ENCODE measurements at regions not wholly inside any gene's neighbourhood (a gene's known extent, or its start where the extent isn't known, plus 50 kb on each side); places are given as distances from the start of the nearest gene placed in this dataset.

DNA sequence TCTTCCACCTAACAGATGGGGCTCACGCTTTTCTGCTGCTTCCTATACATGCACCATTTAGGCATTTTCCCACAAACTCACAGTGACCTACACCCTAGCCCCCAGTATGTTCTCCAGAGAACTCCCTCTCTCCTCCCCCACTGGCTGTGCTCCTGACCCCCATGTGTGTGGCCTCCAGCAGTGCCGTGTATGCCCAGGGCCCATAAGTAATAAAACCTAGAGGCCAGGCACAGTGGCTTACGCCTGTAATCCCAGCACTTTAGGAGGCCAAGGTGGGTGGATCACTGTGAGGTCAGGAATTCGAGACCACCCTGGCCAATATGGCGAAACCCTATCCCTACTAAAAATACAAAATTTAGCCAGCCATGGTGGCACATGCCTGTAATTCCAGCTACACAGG lies 54.7 kb upstream of the NXT1 start:
- peaks cover 0 to 13% (median 0%) of the 10 kb centered on the region in 3 experiments for H3K27me3 ChIP-seq (ENCODE audit: control insufficient read depth in 3 of 3, insufficient read depth in 3 of 3, low read depth in 1 of 3, low read length in 3 of 3)
- WGBS, 2 donors (ENCODE audit: extremely low coverage in 2 of 2, insufficient read length in 2 of 2, insufficient replicate concordance in 1 of 2) = no CpG with 5 or more reads among the region's 5 CpGs
- H3K4me3 ChIP-seq (ENCODE audit: low read length in 2 of 2) = no peak overlapping the region
- H3K9ac ChIP-seq (ENCODE audit: low read depth, low read length, poor library complexity) = no peak overlapping the region
- H3K4me2 ChIP-seq (ENCODE audit: insufficient read depth, low read length, poor library complexity, severe bottlenecking) = no peak overlapping the region
- H3K14ac ChIP-seq (ENCODE audit: low read length) = no peak overlapping the region
- H3K79me1 ChIP-seq (ENCODE audit: low read depth, low read length) = no peaks in the 10 kb centered on the region
- H2BK5ac ChIP-seq (ENCODE audit: low read length) = no peak overlapping the region
- H4K91ac ChIP-seq (ENCODE audit: low read depth, low read length, poor library complexity) = no peak overlapping the region
- H3K23ac ChIP-seq (ENCODE audit: low read depth, low read length, poor library complexity) = no peak overlapping the region
- no peak overlapping the region for H3K27ac ChIP-seq (replicated peaks; ENCODE audit: low read length)
- no peak overlapping the region for H3K18ac ChIP-seq (ENCODE audit: low read length)
- H2BK12ac ChIP-seq (ENCODE audit: low read length) = no peak overlapping the region
- H2AK5ac ChIP-seq (ENCODE audit: low read depth, low read length) = no peak overlapping the region
- H3K4ac ChIP-seq (ENCODE audit: low read length) = no peak overlapping the region
- H3K36me3 ChIP-seq (replicated peaks in 1 of 2; ENCODE audit: control insufficient read depth in 2 of 2, insufficient read depth in 2 of 2, low read length in 2 of 2) = no peaks in the 10 kb centered on the region
- no peak overlapping the region for H2AFZ ChIP-seq (ENCODE audit: low read length)
- no peak for DNase-seq (ENCODE audit: low spot score)
- peaks cover 0 to 10% of the 10 kb centered on the region in 2 donors for H3K4me1 ChIP-seq (ENCODE audit: control insufficient read depth in 2 of 2, insufficient read depth in 1 of 2, low read depth in 1 of 2, low read length in 2 of 2)
- H2BK120ac ChIP-seq (ENCODE audit: low read depth, low read length) = no peak overlapping the region
- H4K8ac ChIP-seq (ENCODE audit: low read depth, low read length) = no peak overlapping the region
- peaks cover 0 to 2% of the 10 kb centered on the region in 2 donors for H3K9me3 ChIP-seq (replicated peaks in 1 of 2; ENCODE audit: control insufficient read depth in 2 of 2, insufficient read depth in 1 of 2, low read depth in 1 of 2, low read length in 2 of 2)
- H2BK15ac ChIP-seq (ENCODE audit: low read length) = no peak overlapping the region

- Histone ChIP-seq H3K36me3 (replicated peaks in 1 of 2; ENCODE audit: control insufficient read depth in 2 of 2, insufficient read depth in 2 of 2, low read length in 2 of 2) (no peaks in the 10 kb centered on the region), H2BK5ac (ENCODE audit: low read length) (no peak overlapping the region), H3K14ac (ENCODE audit: low read length) (no peak overlapping the region), H3K4me1 (ENCODE audit: control insufficient read depth in 2 of 2, insufficient read depth in 1 of 2, low read depth in 1 of 2, low read length in 2 of 2) (peaks cover 0 to 12% of the 10 kb centered on the region in 2 donors), H3K79me1 (ENCODE audit: low read depth, low read length) (no peaks in the 10 kb centered on the region), H3K4ac (ENCODE audit: low read length) (no peak overlapping the region), H2BK120ac (ENCODE audit: low read depth, low read length) (no peak overlapping the region), H2BK15ac (ENCODE audit: low read length) (no peak overlapping the region), H3K18ac (ENCODE audit: low read length) (no peak overlapping the region), H3K9ac (ENCODE audit: low read depth, low read length, poor library complexity) (no peak overlapping the region), H3K27ac (replicated peaks; ENCODE audit: low read length) (no peak overlapping the region), H3K27me3 (ENCODE audit: control insufficient read depth in 3 of 3, insufficient read depth in 3 of 3, low read depth in 1 of 3, low read length in 3 of 3) (peaks cover 0 to 16% (median 0%) of the 10 kb centered on the region in 3 experiments), H3K9me3 (replicated peaks in 1 of 2; ENCODE audit: control insufficient read depth in 2 of 2, insufficient read depth in 1 of 2, low read depth in 1 of 2, low read length in 2 of 2) (peaks cover 0 to 2% of the 10 kb centered on the region in 2 donors), H3K4me2 (ENCODE audit: insufficient read depth, low read length, poor library complexity, severe bottlenecking) (no peak overlapping the region), H4K8ac (ENCODE audit: low read depth, low read length) (no peak overlapping the region), H4K91ac (ENCODE audit: low read depth, low read length, poor library complexity) (no peak overlapping the region), H2AFZ (ENCODE audit: low read length) (no peak overlapping the region), H3K4me3 (ENCODE audit: low read length in 2 of 2) (no peak overlapping the region), H3K23ac (ENCODE audit: low read depth, low read length, poor library complexity) (no peak overlapping the region), H2BK12ac (ENCODE audit: low read length) (no peak overlapping the region), H2AK5ac (ENCODE audit: low read depth, low read length) (no peak overlapping the region)
- no peak for DNase-seq (ENCODE audit: low spot score)
- no CpG with 5 or more reads among the region's 10 CpGs for WGBS, 2 donors (ENCODE audit: extremely low coverage in 2 of 2, insufficient read length in 2 of 2, insufficient replicate concordance in 1 of 2)
Measured at GRCh38 chr20:23294671-23295070, 55.9 kb upstream of the NXT1 start.

- H3K4me2 ChIP-seq (ENCODE audit: insufficient read depth, low read length, poor library complexity, severe bottlenecking) = no peak overlapping the region
- no peak for DNase-seq (ENCODE audit: low spot score)
- no peak overlapping the region for H3K4ac ChIP-seq (ENCODE audit: low read length)
- no peaks in the 10 kb centered on the region for H3K36me3 ChIP-seq (replicated peaks in 1 of 2; ENCODE audit: control insufficient read depth in 2 of 2, insufficient read depth in 2 of 2, low read length in 2 of 2)
- no peak overlapping the region for H3K27ac ChIP-seq (replicated peaks; ENCODE audit: low read length)
- H3K27me3 ChIP-seq (ENCODE audit: control insufficient read depth in 3 of 3, insufficient read depth in 3 of 3, low read depth in 1 of 3, low read length in 3 of 3) = peaks cover 0 to 19% (median 0%) of the 10 kb centered on the region in 3 experiments
- peaks cover 0 to 14% of the 10 kb centered on the region in 2 donors for H3K4me1 ChIP-seq (ENCODE audit: control insufficient read depth in 2 of 2, insufficient read depth in 1 of 2, low read depth in 1 of 2, low read length in 2 of 2)
- no peak overlapping the region for H2BK12ac ChIP-seq (ENCODE audit: low read length)
- H4K91ac ChIP-seq (ENCODE audit: low read depth, low read length, poor library complexity) = no peak overlapping the region
- no peak overlapping the region for H3K4me3 ChIP-seq (ENCODE audit: low read length in 2 of 2)
- H2AFZ ChIP-seq (ENCODE audit: low read length) = no peak overlapping the region
- H2BK5ac ChIP-seq (ENCODE audit: low read length) = no peak overlapping the region
- H2AK5ac ChIP-seq (ENCODE audit: low read depth, low read length) = no peak overlapping the region
- H3K14ac ChIP-seq (ENCODE audit: low read length) = no peak overlapping the region
- no peak overlapping the region for H4K8ac ChIP-seq (ENCODE audit: low read depth, low read length)
- H3K23ac ChIP-seq (ENCODE audit: low read depth, low read length, poor library complexity) = no peak overlapping the region
- no peak overlapping the region for H2BK15ac ChIP-seq (ENCODE audit: low read length)
- no peak overlapping the region for H2BK120ac ChIP-seq (ENCODE audit: low read depth, low read length)
- H3K9me3 ChIP-seq (replicated peaks in 1 of 2; ENCODE audit: control insufficient read depth in 2 of 2, insufficient read depth in 1 of 2, low read depth in 1 of 2, low read length in 2 of 2) = peaks cover 0 to 2% of the 10 kb centered on the region in 2 donors
- no CpG with 5 or more reads among the region's 6 CpGs for WGBS, 2 donors (ENCODE audit: extremely low coverage in 2 of 2, insufficient read length in 2 of 2, insufficient replicate concordance in 1 of 2)
- H3K18ac ChIP-seq (ENCODE audit: low read length) = no peak overlapping the region
- no peaks in the 10 kb centered on the region for H3K79me1 ChIP-seq (ENCODE audit: low read depth, low read length)
- H3K9ac ChIP-seq (ENCODE audit: low read depth, low read length, poor library complexity) = no peak overlapping the region
Measured at GRCh38 chr20:23294166-23294565, 56.4 kb upstream of the NXT1 start.

- no peak overlapping the region for H3K4ac ChIP-seq (ENCODE audit: low read length)
- no peak overlapping the region for H3K18ac ChIP-seq (ENCODE audit: low read length)
- H3K4me1 ChIP-seq (ENCODE audit: control insufficient read depth in 2 of 2, insufficient read depth in 1 of 2, low read depth in 1 of 2, low read length in 2 of 2) = peaks cover 0 to 17% of the 10 kb centered on the region in 2 donors
- no peak overlapping the region for H2AK5ac ChIP-seq (ENCODE audit: low read depth, low read length)
- no peaks in the 10 kb centered on the region for H3K36me3 ChIP-seq (replicated peaks in 1 of 2; ENCODE audit: control insufficient read depth in 2 of 2, insufficient read depth in 2 of 2, low read length in 2 of 2)
- WGBS, 2 donors (ENCODE audit: extremely low coverage in 2 of 2, insufficient read length in 2 of 2, insufficient replicate concordance in 1 of 2) = no CpG with 5 or more reads among the region's 6 CpGs
- no peak overlapping the region for H4K8ac ChIP-seq (ENCODE audit: low read depth, low read length)
- H3K4me3 ChIP-seq (ENCODE audit: low read length in 2 of 2) = no peak overlapping the region
- DNase-seq (ENCODE audit: low spot score) = no peak
- H3K27me3 ChIP-seq (ENCODE audit: control insufficient read depth in 3 of 3, insufficient read depth in 3 of 3, low read depth in 1 of 3, low read length in 3 of 3) = peaks cover 0 to 21% (median 0%) of the 10 kb centered on the region in 3 experiments
- no peak overlapping the region for H2BK15ac ChIP-seq (ENCODE audit: low read length)
- no peak overlapping the region for H3K14ac ChIP-seq (ENCODE audit: low read length)
- no peak overlapping the region for H3K27ac ChIP-seq (replicated peaks; ENCODE audit: low read length)
- H3K79me1 ChIP-seq (ENCODE audit: low read depth, low read length) = no peaks in the 10 kb centered on the region
- no peak overlapping the region for H4K91ac ChIP-seq (ENCODE audit: low read depth, low read length, poor library complexity)
- no peak overlapping the region for H2AFZ ChIP-seq (ENCODE audit: low read length)
- no peak overlapping the region for H3K23ac ChIP-seq (ENCODE audit: low read depth, low read length, poor library complexity)
- H3K9ac ChIP-seq (ENCODE audit: low read depth, low read length, poor library complexity) = no peak overlapping the region
- no peak overlapping the region for H2BK12ac ChIP-seq (ENCODE audit: low read length)
- H2BK5ac ChIP-seq (ENCODE audit: low read length) = no peak overlapping the region
- H3K4me2 ChIP-seq (ENCODE audit: insufficient read depth, low read length, poor library complexity, severe bottlenecking) = no peak overlapping the region
- H3K9me3 ChIP-seq (replicated peaks in 1 of 2; ENCODE audit: control insufficient read depth in 2 of 2, insufficient read depth in 1 of 2, low read depth in 1 of 2, low read length in 2 of 2) = peaks cover 0 to 2% of the 10 kb centered on the region in 2 donors
- H2BK120ac ChIP-seq (ENCODE audit: low read depth, low read length) = no peak overlapping the region
Measured at GRCh38 chr20:23293689-23294088, 56.9 kb upstream of the NXT1 start.

Data from neuronal stem cell (in vitro differentiated cells).